Mesendoderm (in vitro differentiated cells): ENCODE measurements at regions not wholly inside any gene's neighbourhood (a gene's known extent, or its start where the extent isn't known, plus 50 kb on each side); places are given as distances from the start of the nearest gene placed in this dataset.

Experiments used
- DNase-seq: peaks from one replicate; pipeline ENCODE4 v3.0.0; 2013
- H2AK5ac ChIP-seq: 2 replicates; pipeline ENCODE4 v1.6.1; 2013; ENCODE audit warnings: low read length, inconsistent platforms
- H2BK120ac ChIP-seq: 2 replicates; pipeline ENCODE4 v1.6.1; 2013; ENCODE audit warnings: low read depth, mild to moderate bottlenecking, low read length, moderate library complexity, mixed read lengths
- H2BK15ac ChIP-seq: replicated peaks from 2 replicates; pipeline ENCODE4 v1.6.1; 2013; ENCODE audit warnings: low read depth, mild to moderate bottlenecking, moderate library complexity
- H2BK5ac ChIP-seq: 2 replicates; pipeline ENCODE4 v1.6.1; 2013; ENCODE audit warnings: low read length, inconsistent platforms
- H3K18ac ChIP-seq: 2 replicates; pipeline ENCODE4 v1.6.1; 2013; ENCODE audit warnings: mild to moderate bottlenecking, low read length, mixed read lengths
- H3K23ac ChIP-seq: one replicate; pipeline ENCODE4 v1.6.1; 2013; ENCODE audit warnings: low read length
- H3K27ac ChIP-seq: 2 replicates; pipeline ENCODE4 v1.5.1; 2013; ENCODE audit warnings: low read depth, mild to moderate bottlenecking, inconsistent platforms, low read length, moderate library complexity
- H3K27me3 ChIP-seq: 2 replicates; pipeline ENCODE4 v1.6.1; 2013; ENCODE audit warnings: low read length, control low read depth, mild to moderate bottlenecking, inconsistent platforms; ENCODE audit not compliant: insufficient read depth, poor library complexity
- H3K36me3 ChIP-seq: 2 replicates; pipeline ENCODE4 v1.6.1; 2013; ENCODE audit warnings: low read length, inconsistent platforms; ENCODE audit not compliant: control insufficient read depth, insufficient read depth
- H3K4ac ChIP-seq: one replicate; pipeline ENCODE4 v1.6.1; 2013; ENCODE audit warnings: low read depth, mild to moderate bottlenecking, low read length, moderate library complexity
- H3K4me1 ChIP-seq: 2 replicates; pipeline ENCODE4 v1.6.1; 2013; ENCODE audit warnings: low read depth, low read length, inconsistent platforms; ENCODE audit not compliant: control insufficient read depth
- H3K4me2 ChIP-seq: 2 replicates; pipeline ENCODE4 v1.6.1; 2013; ENCODE audit warnings: low read length
- H3K4me3 ChIP-seq: 2 replicates; pipeline ENCODE4 v1.5.1; 2013; ENCODE audit warnings: mild to moderate bottlenecking, low read length
- H3K56ac ChIP-seq: one replicate; pipeline ENCODE4 v1.6.1; 2013; ENCODE audit warnings: low read length
- H3K79me1 ChIP-seq: 2 replicates; pipeline ENCODE4 v1.6.1; 2013; ENCODE audit warnings: low read length, inconsistent platforms
- H3K79me2 ChIP-seq: 2 replicates; pipeline ENCODE4 v1.6.1; 2013; ENCODE audit warnings: mild to moderate bottlenecking, low read length; ENCODE audit not compliant: control insufficient read depth, insufficient read depth
- H3K9ac ChIP-seq: 2 replicates; pipeline ENCODE4 v1.6.1; 2013; ENCODE audit warnings: low read length, inconsistent platforms
- H4K5ac ChIP-seq: one replicate; pipeline ENCODE4 v1.6.1; 2013; ENCODE audit warnings: low read length
- H4K8ac ChIP-seq: one replicate; pipeline ENCODE4 v1.6.1; 2013; ENCODE audit warnings: low read depth, mild to moderate bottlenecking, control low read depth, low read length, moderate library complexity
- WGBS: extraction: QIAGEN DNeasy Blood & Tissue Kit; methylation state at CpG from one replicate; pipeline ENCODE4 v1.1.7; 2013; ENCODE audit warnings: low lambda C conversion rate, missing lambda C conversion rate; ENCODE audit not compliant: insufficient coverage; ENCODE audit errors: extremely low coverage; 5-methylcytosine and 5-hydroxymethylcytosine counted together

DNA sequence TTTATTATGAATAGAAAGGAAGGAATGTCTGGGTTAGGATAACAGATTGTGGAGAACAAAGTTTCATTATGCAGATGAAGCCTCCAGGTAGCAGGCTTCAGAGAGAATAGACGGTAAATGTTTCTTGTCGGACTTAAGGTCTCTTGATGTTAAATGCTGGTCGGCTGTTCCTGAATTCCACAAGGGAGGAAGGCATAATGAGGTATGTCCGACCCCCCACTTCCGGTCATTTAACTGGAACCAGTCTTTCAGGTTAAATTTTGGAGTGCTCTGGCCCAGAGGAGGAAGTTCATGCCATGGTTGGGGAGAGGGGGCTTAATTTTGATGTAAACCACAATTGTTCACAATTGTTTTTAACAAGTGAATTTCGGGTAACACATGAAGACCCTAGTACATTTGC is 158.1 kb upstream of the VCX3A start:
- no peak overlapping the region for H2AK5ac ChIP-seq
- no peaks in the 10 kb centered on the region for H3K79me2 ChIP-seq
- H4K8ac ChIP-seq = no peak overlapping the region
- H3K4me2 ChIP-seq = no peak overlapping the region
- H3K36me3 ChIP-seq = no peaks in the 10 kb centered on the region
- H3K4me3 ChIP-seq = no peak overlapping the region
- no peaks in the 10 kb centered on the region for H3K4me1 ChIP-seq
- no peak overlapping the region for H2BK120ac ChIP-seq
- no peaks in the 10 kb centered on the region for H3K27me3 ChIP-seq
- no peak overlapping the region for H4K5ac ChIP-seq
- H3K23ac ChIP-seq = no peak overlapping the region
- peak; percentile 87 for DNase-seq
- no peak overlapping the region for H3K9ac ChIP-seq
- H3K79me1 ChIP-seq = no peaks in the 10 kb centered on the region
- H3K27ac ChIP-seq = no peak overlapping the region
- H2BK15ac ChIP-seq = no peak overlapping the region
- WGBS = no CpG with 5 or more reads among the region's 6 CpGs
- no peak overlapping the region for H3K18ac ChIP-seq
- no peak overlapping the region for H3K56ac ChIP-seq
- no peak overlapping the region for H3K4ac ChIP-seq
- no peak overlapping the region for H2BK5ac ChIP-seq

DNA sequence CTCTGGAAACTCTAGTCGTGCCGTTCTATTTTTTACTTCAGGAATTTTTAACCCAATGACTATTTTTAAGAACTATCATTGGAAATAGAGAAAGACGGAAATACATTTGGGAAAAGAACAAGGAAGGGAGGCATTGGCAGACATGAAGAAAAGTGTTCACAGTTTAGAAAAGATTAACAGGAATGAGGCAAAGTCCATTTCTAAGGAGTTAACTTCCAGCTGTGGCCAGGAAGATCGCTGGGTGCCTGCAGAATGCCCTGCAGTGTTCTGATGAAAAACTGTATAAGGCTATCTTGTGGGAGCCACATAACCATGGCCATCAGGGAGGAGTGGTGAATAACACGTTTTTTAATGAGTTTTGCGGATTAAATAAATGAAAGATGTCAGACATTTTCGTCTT is 150.6 kb upstream of the VCX3A start:
- no peaks in the 10 kb centered on the region for H3K79me2 ChIP-seq
- no CpG with 5 or more reads among the region's 7 CpGs for WGBS
- H3K27me3 ChIP-seq = no peaks in the 10 kb centered on the region
- no peak overlapping the region for H3K9ac ChIP-seq
- no peak overlapping the region for H3K56ac ChIP-seq
- H2BK120ac ChIP-seq = no peak overlapping the region
- no peak overlapping the region for H3K27ac ChIP-seq
- H4K8ac ChIP-seq = no peak overlapping the region
- no peaks in the 10 kb centered on the region for H3K4me1 ChIP-seq
- no peak overlapping the region for H3K23ac ChIP-seq
- no peaks in the 10 kb centered on the region for H3K36me3 ChIP-seq
- no peak overlapping the region for H3K18ac ChIP-seq
- H3K4ac ChIP-seq = no peak overlapping the region
- no peak overlapping the region for H2AK5ac ChIP-seq
- H4K5ac ChIP-seq = no peak overlapping the region
- H2BK15ac ChIP-seq = no peak overlapping the region
- H2BK5ac ChIP-seq = no peak overlapping the region
- no peaks in the 10 kb centered on the region for H3K79me1 ChIP-seq
- H3K4me2 ChIP-seq = no peak overlapping the region
- no peak for DNase-seq
- no peak overlapping the region for H3K4me3 ChIP-seq

DNA sequence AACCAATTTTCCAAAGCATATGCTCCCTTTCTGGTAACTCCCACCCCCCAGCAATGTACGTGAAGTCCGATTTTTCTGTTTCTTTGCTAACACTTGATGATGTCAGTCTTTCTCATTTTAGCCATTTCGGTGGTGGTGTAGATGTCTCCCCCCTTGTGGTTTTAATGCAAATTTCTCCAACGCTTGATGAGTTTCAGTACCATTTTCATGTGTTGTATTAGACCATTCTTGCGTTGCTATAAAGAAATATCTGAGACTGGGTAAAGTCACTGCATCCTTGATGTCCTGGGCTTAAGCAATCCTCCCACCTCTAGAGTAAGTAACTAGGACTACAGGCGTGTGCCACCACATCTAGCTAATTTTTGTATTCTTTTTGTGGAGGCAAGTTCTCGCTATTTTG is 148.4 kb upstream of the VCX3A start:
- Histone ChIP-seq H4K8ac (no peak overlapping the region), H3K9ac (no peak overlapping the region), H3K27me3 (no peaks in the 10 kb centered on the region), H3K4ac (no peak overlapping the region), H3K79me2 (no peaks in the 10 kb centered on the region), H2AK5ac (no peak overlapping the region), H2BK15ac (no peak overlapping the region), H3K18ac (no peak overlapping the region), H3K36me3 (no peaks in the 10 kb centered on the region), H4K5ac (no peak overlapping the region), H3K23ac (no peak overlapping the region), H3K4me3 (no peak overlapping the region), H3K79me1 (no peaks in the 10 kb centered on the region), H3K56ac (no peak overlapping the region), H3K4me1 (no peaks in the 10 kb centered on the region), H3K4me2 (no peak overlapping the region), H3K27ac (no peak overlapping the region), H2BK5ac (no peak overlapping the region), H2BK120ac (no peak overlapping the region)
- no CpG with 5 or more reads among the region's 7 CpGs for WGBS
- DNase-seq = no peak

DNA sequence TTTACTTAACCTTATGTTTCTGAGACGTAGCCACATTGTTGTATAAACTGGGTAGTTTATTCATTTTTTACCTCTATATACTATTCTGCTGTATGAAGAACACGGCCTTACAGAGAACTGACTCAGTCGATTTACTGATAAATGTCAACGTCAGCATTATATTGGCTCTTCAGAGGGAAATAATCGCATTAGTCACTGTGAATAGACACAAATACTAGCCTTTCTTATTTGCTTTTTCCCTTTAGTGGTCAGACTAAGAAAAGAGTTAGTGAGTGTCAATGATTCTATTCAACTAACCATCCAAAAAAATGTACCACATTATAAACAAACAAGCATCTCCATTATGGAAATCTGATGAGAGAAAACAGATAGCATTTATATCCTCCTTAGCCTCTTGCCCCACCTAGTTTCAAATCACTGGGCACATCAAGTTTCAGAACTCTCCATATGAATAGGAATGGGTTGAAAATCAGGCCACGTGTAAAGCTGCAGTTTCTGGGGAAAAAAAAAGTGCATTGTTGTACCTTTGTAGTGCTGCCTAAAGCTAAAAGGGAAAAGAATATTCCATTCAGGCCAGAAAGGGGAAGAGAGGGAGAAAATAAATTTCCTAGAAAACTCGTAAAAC is 146.7 kb upstream of the VCX3A start:
- no peaks in the 10 kb centered on the region for H3K4me1 ChIP-seq
- no peak overlapping the region for H3K9ac ChIP-seq
- no peak for DNase-seq
- no peaks in the 10 kb centered on the region for H3K27me3 ChIP-seq
- H3K4me3 ChIP-seq = no peak overlapping the region
- H3K79me1 ChIP-seq = no peaks in the 10 kb centered on the region
- H3K18ac ChIP-seq = no peak overlapping the region
- H4K5ac ChIP-seq = no peak overlapping the region
- no peak overlapping the region for H2BK5ac ChIP-seq
- H3K36me3 ChIP-seq = no peaks in the 10 kb centered on the region
- H3K27ac ChIP-seq = no peak overlapping the region
- H2AK5ac ChIP-seq = no peak overlapping the region
- no peak overlapping the region for H3K4me2 ChIP-seq
- no peak overlapping the region for H3K56ac ChIP-seq
- H3K79me2 ChIP-seq = no peaks in the 10 kb centered on the region
- no peak overlapping the region for H2BK15ac ChIP-seq
- no CpG with 5 or more reads among the region's 7 CpGs for WGBS
- no peak overlapping the region for H4K8ac ChIP-seq
- no peak overlapping the region for H2BK120ac ChIP-seq
- no peak overlapping the region for H3K23ac ChIP-seq
- no peak overlapping the region for H3K4ac ChIP-seq

DNA sequence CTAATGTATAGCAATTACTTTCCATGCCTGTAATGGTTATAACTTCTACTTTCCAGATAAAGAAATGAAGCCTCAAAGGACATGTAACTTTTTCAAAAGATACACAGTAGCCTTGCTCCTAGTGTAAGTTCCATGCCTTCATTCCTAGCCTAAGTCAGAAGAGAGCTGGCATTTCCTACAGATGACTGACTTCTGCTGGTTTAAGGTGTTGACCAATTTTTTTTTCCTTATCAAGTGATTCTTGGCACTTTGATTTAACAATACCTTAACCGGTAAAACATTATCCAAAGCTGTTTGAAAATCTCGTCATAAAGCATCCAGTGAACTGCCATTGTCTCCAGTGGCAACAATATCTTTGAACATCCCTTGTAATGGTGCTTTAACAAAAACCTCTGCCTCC is 145.1 kb upstream of the VCX3A start:
- Histone ChIP-seq H2BK15ac (no peak overlapping the region), H3K4ac (no peak overlapping the region), H3K4me3 (no peak overlapping the region), H3K79me2 (no peaks in the 10 kb centered on the region), H3K9ac (no peak overlapping the region), H2AK5ac (no peak overlapping the region), H4K8ac (no peak overlapping the region), H2BK5ac (no peak overlapping the region), H3K23ac (no peak overlapping the region), H3K36me3 (no peaks in the 10 kb centered on the region), H3K4me1 (no peaks in the 10 kb centered on the region), H3K27ac (no peak overlapping the region), H2BK120ac (no peak overlapping the region), H3K4me2 (no peak overlapping the region), H3K27me3 (no peaks in the 10 kb centered on the region), H4K5ac (no peak overlapping the region), H3K18ac (no peak overlapping the region), H3K79me1 (no peaks in the 10 kb centered on the region), H3K56ac (no peak overlapping the region)
- no peak for DNase-seq
- no CpG with 5 or more reads among the region's 2 CpGs for WGBS

DNA sequence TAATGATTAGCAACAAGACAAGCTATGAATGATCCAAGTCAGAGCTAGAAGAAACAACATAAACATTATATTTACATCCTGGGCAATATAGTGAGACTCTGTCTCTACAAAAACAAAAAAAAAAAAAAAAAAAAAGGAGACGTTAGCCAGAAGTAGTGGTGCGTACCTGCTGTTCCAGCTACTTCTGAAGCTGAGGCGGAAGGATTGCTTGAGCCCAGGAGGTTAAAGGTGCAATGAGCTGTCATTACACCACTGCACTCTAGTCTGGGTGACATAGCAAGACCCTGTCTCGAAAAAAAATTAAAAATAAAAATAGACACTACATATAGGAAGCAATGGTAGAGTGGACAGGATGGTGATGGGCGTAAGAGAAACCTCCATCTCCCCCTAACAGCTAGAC is 144.6 kb upstream of the VCX3A start:
- Histone ChIP-seq H2BK15ac (no peak overlapping the region), H3K36me3 (no peaks in the 10 kb centered on the region), H3K9ac (no peak overlapping the region), H2AK5ac (no peak overlapping the region), H3K4me2 (no peak overlapping the region), H3K79me1 (no peaks in the 10 kb centered on the region), H3K56ac (no peak overlapping the region), H4K5ac (no peak overlapping the region), H3K4ac (no peak overlapping the region), H3K79me2 (no peaks in the 10 kb centered on the region), H2BK120ac (no peak overlapping the region), H3K27ac (no peak overlapping the region), H3K27me3 (no peaks in the 10 kb centered on the region), H3K4me3 (no peak overlapping the region), H2BK5ac (no peak overlapping the region), H3K23ac (no peak overlapping the region), H3K18ac (no peak overlapping the region), H4K8ac (no peak overlapping the region), H3K4me1 (no peaks in the 10 kb centered on the region)
- no CpG with 5 or more reads among the region's 5 CpGs for WGBS
- no peak for DNase-seq
